SK-N-SH (cell line): ENCODE measurements at regions not wholly inside any gene's neighbourhood (a gene's known extent, or its start where the extent isn't known, plus 50 kb on each side); places are given as distances from the start of the nearest gene placed in this dataset.

Experiments
- CHD2 ChIP-seq: fragments of 150-350 bp; IDR thresholded peaks from 2 replicates; pipeline ENCODE4 v1.6.1; 2018; ENCODE audit warnings: low read length; ENCODE audit not compliant: partially characterized antibody
- NRF1 ChIP-seq: IDR thresholded peaks from 2 replicates; pipeline ENCODE4 v1.6.1; 2012; ENCODE audit warnings: low read depth, mild to moderate bottlenecking, low read length
- TF ChIP-seq, protein P1 (sequence below): fragments of 200-600 bp; sonication (generic); IDR thresholded peaks from 2 replicates; pipeline ENCODE4 v1.6.1; 2017; ENCODE audit warnings: antibody characterized with exemption, mild to moderate bottlenecking, moderate library complexity

GRCh38 chr17:72562615-72563188, 441.9 kb downstream of the SOX9 start:
- TF ChIP-seq, protein P1, sequence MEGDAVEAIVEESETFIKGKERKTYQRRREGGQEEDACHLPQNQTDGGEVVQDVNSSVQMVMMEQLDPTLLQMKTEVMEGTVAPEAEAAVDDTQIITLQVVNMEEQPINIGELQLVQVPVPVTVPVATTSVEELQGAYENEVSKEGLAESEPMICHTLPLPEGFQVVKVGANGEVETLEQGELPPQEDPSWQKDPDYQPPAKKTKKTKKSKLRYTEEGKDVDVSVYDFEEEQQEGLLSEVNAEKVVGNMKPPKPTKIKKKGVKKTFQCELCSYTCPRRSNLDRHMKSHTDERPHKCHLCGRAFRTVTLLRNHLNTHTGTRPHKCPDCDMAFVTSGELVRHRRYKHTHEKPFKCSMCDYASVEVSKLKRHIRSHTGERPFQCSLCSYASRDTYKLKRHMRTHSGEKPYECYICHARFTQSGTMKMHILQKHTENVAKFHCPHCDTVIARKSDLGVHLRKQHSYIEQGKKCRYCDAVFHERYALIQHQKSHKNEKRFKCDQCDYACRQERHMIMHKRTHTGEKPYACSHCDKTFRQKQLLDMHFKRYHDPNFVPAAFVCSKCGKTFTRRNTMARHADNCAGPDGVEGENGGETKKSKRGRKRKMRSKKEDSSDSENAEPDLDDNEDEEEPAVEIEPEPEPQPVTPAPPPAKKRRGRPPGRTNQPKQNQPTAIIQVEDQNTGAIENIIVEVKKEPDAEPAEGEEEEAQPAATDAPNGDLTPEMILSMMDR: no peak
- TF ChIP-seq CHD2 (no peak), NRF1 (no peak)
